Osteocyte (in vitro differentiated cells): ENCODE measurements at regions not wholly inside any gene's neighbourhood (a gene's known extent, or its start where the extent isn't known, plus 50 kb on each side); places are given as distances from the start of the nearest gene placed in this dataset.
"Not testable (repeated sequence)": the region's sequence is repeated elsewhere in the genome, so short reads cannot be mapped to it uniquely, and the experiment has no call there.

Source experiments
- DNase-seq: peaks from one replicate; pipeline ENCODE4 v3.0.0; 2021; ENCODE audit warnings: mixed read lengths; ENCODE audit not compliant: unreplicated experiment; ENCODE audit errors: extremely low spot score
- H3K27ac Mint-ChIP-seq: one replicate; pipeline ENCODE4 v1.8.0; 2021; ENCODE audit warnings: mild to moderate bottlenecking, mixed read lengths; ENCODE audit not compliant: unreplicated experiment
- H3K27me3 Mint-ChIP-seq: one replicate; pipeline ENCODE4 v1.8.0; 2021; ENCODE audit warnings: mixed read lengths; ENCODE audit not compliant: unreplicated experiment
- H3K36me3 Mint-ChIP-seq: one replicate; pipeline ENCODE4 v1.8.0; 2021; ENCODE audit warnings: mixed read lengths; ENCODE audit not compliant: unreplicated experiment
- H3K4me1 Mint-ChIP-seq: one replicate; pipeline ENCODE4 v1.8.0; 2021; ENCODE audit warnings: mixed read lengths; ENCODE audit not compliant: unreplicated experiment
- H3K4me3 Mint-ChIP-seq: one replicate; pipeline ENCODE4 v1.8.0; 2021; ENCODE audit warnings: mild to moderate bottlenecking, moderate library complexity, mixed read lengths; ENCODE audit not compliant: unreplicated experiment
- H3K9me3 Mint-ChIP-seq: one replicate; pipeline ENCODE4 v1.8.0; 2021; ENCODE audit warnings: mixed read lengths; ENCODE audit not compliant: unreplicated experiment
- CTCF ChIP-seq: fragments of 200-600 bp; sonication (generic); IDR thresholded peaks from 2 replicates; pipeline ENCODE4 v1.5.0; 2021; ENCODE audit warnings: antibody characterized with exemption, mild to moderate bottlenecking, moderate library complexity

GRCh38 chr1:221972276-221973235 is 230.7 kb upstream of the DUSP10 start:
- no peaks in the 10 kb centered on the region for H3K4me1 Mint-ChIP-seq
- no peaks in the 10 kb centered on the region for H3K27me3 Mint-ChIP-seq
- H3K36me3 Mint-ChIP-seq, result no peaks in the 10 kb centered on the region
- no peak for TF ChIP-seq CTCF
- no peak overlapping the region for H3K4me3 Mint-ChIP-seq
- H3K9me3 Mint-ChIP-seq, result no peaks in the 10 kb centered on the region
- H3K27ac Mint-ChIP-seq, result no peak overlapping the region
- DNase-seq, result no peak

- not testable (repeated sequence) for H3K27ac Mint-ChIP-seq, DNase-seq, H3K9me3 Mint-ChIP-seq, H3K4me1 Mint-ChIP-seq, H3K27me3 Mint-ChIP-seq, H3K36me3 Mint-ChIP-seq, H3K4me3 Mint-ChIP-seq
Observed at GRCh38 chr1:221971035-221971434, 229.1 kb upstream of the DUSP10 start.

GRCh38 chr1:221969298-221969858 is 227.5 kb upstream of the DUSP10 start:
- not testable (repeated sequence) for H3K4me3 Mint-ChIP-seq, H3K4me1 Mint-ChIP-seq, DNase-seq, H3K9me3 Mint-ChIP-seq, H3K36me3 Mint-ChIP-seq, H3K27me3 Mint-ChIP-seq, H3K27ac Mint-ChIP-seq

- not testable (repeated sequence) for H3K36me3 Mint-ChIP-seq
Observed at GRCh38 chr1:221967538-221967937, 225.6 kb upstream of the DUSP10 start.

GRCh38 chr1:221966888-221967287 is 225.0 kb upstream of the DUSP10 start:
- H3K36me3 Mint-ChIP-seq, DNase-seq, H3K9me3 Mint-ChIP-seq, H3K4me1 Mint-ChIP-seq, H3K27me3 Mint-ChIP-seq, H3K27ac Mint-ChIP-seq, H3K4me3 Mint-ChIP-seq: not testable (repeated sequence)

More at GRCh38 chr1:221967538-221967937, 225.6 kb upstream of the DUSP10 start:
- not testable (repeated sequence) for H3K9me3 Mint-ChIP-seq, H3K4me3 Mint-ChIP-seq, H3K27me3 Mint-ChIP-seq, H3K27ac Mint-ChIP-seq, DNase-seq, H3K4me1 Mint-ChIP-seq

GRCh38 chr1:221965891-221966290 is 224.0 kb upstream of the DUSP10 start:
- not testable (repeated sequence) for H3K4me3 Mint-ChIP-seq, H3K27me3 Mint-ChIP-seq, DNase-seq, H3K36me3 Mint-ChIP-seq, H3K4me1 Mint-ChIP-seq, H3K27ac Mint-ChIP-seq, H3K9me3 Mint-ChIP-seq

GRCh38 chr1:221965252-221965651 is 223.4 kb upstream of the DUSP10 start:
- no peak for TF ChIP-seq CTCF
- Mint-ChIP-seq H3K4me3 (no peak overlapping the region), H3K27ac (no peak overlapping the region), H3K27me3 (no peaks in the 10 kb centered on the region), H3K9me3 (no peaks in the 10 kb centered on the region), H3K4me1 (peaks cover 8% of the 10 kb centered on the region), H3K36me3 (no peaks in the 10 kb centered on the region)
- no peak for DNase-seq
